GM12873 (cell line): ENCODE measurements at regions not wholly inside any gene's neighbourhood (a gene's known extent, or its start where the extent isn't known, plus 50 kb on each side); places are given as distances from the start of the nearest gene placed in this dataset.

Source experiments
- TF ChIP-seq, protein P1 (sequence below): IDR thresholded peaks from 2 replicates; pipeline ENCODE4 v1.5.1; 2012; ENCODE audit warnings: low read depth, mild to moderate bottlenecking, moderate library complexity, low read length, control low read depth; ENCODE audit not compliant: insufficient read depth; ENCODE audit errors: missing control alignments

DNA sequence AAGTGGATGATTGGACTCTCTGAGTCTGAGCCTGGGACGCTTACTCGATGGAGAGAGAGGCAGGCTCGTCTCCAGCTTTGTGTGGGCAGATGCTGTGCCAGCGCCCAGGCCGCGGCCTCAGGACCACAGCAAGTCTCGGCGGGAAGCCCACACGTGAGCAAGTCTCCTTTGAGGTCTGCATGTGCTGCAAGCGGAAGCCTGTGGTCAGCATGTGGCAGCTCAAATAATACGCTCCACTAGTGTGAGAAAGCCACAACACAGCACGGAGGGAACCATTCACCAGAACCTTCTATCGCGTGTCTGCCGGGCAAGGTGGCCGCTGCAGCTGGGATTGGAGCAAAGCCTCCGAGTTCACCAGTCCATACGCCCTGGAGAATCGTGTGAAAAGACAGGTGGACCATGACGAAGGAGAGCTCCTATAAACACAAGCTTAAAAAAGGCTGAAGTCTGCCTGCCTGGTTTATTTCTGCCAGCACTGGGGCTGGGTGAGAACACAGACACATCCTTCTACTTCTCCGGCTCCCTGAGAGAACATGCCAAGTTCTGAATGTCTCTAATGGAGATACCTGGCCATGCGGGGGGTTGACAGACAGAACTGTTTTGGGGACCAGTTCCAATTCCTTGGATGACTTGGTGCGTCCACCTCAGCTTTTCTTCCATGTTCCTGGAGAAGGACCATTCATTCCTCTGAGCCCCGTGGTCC lies 82.0 kb upstream of the LRIG1 start:
- TF ChIP-seq, protein P1, sequence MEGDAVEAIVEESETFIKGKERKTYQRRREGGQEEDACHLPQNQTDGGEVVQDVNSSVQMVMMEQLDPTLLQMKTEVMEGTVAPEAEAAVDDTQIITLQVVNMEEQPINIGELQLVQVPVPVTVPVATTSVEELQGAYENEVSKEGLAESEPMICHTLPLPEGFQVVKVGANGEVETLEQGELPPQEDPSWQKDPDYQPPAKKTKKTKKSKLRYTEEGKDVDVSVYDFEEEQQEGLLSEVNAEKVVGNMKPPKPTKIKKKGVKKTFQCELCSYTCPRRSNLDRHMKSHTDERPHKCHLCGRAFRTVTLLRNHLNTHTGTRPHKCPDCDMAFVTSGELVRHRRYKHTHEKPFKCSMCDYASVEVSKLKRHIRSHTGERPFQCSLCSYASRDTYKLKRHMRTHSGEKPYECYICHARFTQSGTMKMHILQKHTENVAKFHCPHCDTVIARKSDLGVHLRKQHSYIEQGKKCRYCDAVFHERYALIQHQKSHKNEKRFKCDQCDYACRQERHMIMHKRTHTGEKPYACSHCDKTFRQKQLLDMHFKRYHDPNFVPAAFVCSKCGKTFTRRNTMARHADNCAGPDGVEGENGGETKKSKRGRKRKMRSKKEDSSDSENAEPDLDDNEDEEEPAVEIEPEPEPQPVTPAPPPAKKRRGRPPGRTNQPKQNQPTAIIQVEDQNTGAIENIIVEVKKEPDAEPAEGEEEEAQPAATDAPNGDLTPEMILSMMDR, result no peak

DNA sequence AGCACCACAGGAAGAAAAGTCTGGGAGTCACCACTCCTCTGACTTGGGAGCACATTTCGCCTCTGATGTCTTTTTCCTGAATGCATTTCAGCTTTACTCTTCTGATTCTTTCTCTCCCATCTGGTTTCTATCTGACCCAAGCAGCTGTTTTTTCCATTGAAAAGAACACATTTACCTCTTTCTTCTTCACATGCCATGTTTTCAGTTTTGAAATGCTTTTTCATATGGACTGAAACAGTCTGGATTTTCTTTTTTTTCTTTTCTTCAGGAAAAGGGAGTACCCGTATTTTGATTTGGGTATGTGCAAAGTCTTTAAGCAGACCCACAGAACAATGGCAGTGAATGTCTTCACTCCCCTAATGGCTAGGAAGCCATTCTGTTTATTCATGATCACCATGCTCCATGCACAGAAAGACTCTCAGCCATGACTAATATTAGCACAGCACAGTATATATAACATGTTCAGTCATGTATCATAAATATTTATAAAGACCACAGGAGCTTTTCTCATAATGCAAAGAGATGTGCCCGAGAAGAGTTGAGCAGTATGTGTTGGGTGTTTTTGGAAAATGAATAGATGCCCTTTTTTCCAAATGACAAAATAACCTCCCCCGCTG lies 82.7 kb upstream of the LRIG1 start:
- TF ChIP-seq, protein P1, result no peak

DNA sequence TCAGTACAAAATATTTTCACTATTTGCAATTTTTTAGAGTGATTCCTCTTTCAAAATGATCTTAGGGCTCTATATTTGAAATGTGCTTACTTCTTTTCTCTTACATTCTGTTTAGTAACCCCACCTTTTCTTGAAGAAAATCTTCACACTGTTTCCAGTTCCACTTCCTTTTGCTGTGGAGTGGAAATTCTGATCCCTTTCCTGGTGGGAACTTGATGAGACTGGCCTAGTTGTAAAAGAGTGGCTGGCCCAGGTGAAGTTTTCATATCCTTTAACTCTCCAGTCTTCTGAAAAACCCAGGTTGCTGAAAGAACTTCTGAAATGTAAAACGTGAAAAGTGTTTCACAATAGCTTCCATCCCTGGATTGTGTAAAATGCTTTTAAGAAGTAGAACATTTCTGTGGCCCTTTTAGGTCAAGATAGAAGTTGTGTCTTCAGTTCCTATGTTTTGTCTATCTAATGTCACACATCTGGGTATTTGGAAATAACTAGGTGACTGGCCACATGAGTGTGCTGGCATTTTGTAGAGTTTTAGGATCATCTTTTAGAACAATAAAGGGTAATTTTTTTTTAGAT lies 84.8 kb upstream of the LRIG1 start:
- TF ChIP-seq, protein P1, result no peak

DNA sequence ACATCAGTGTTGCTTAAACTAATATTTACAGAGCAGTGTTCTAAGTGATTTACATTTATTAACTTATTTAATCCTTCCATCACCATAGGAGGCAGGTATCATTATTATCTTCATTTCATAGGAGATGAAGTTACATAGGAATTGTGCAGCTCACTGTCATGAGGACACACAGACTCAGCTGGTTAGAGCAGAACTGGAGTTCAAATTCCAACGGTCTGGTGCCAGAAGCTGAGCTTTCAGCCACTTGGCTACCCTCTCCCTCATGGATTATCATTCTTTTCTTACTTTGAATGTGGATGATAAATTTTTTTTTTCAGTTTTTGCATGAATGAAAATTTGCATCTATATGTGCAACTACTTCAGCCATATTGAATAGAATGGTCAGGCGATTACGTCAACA lies 86.0 kb upstream of the LRIG1 start:
- TF ChIP-seq, protein P1, result no peak

DNA sequence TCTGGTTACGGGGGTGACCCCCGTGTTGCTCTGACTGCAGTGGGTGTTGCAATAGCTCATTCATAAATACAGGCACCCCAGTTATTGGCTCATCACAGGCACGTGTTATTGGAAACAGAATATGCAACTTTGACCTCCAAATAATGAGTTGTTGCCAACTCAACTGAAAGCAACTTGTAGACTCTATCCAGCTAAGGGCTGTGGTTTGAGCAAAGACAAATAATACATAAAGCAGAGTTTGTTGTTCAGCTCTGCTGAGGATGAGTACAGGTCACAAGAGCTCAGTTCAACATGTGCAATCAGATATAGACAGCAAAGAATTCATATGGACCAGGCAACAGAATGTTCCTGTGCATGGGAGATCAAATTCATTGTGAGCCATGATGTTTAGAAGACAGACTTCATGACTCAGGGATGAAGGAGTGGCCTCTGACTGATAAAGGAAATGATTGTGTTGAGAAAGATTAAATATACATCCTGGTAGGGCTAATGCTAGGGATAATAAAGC lies 87.6 kb upstream of the LRIG1 start:
- TF ChIP-seq, protein P1, result no peak

DNA sequence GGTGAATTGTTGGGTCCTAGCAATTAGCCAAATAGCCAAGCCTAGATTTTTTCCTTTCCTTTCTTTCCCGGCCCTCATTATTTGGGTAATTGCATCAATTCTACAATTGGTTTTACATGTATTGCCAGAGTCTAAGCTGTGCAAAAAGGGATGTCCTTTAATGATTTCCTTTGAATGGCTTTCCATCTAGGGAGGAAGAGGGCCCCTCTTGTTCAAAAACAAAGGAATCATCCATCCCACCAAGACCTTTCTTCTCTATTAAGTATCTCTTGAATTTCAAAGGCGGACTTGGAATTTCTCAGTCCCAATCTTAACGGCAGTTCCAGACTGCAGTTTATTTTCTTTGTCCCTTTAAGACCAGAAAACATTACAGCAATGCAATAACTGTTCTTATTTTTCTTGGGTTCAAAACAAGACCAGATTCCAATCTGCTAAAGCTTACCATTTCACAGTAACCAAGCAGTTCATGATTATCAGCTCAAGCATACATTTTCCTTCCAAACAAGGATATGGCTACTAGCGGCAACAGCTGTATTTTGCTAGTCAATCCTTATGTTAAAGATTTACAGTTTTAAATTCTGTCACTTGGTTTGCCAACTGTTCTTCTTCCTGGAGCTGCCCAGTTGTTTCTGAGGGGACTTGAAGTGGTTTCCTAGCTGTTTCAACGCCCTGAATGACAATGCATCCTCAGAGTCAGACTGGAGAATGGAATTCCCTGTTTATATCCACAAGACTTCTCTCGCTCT lies 91.4 kb upstream of the LRIG1 start:
- TF ChIP-seq, protein P1, result no peak
